ENCODE measurements at regions not wholly inside any gene's neighbourhood (a gene's known extent, or its start where the extent isn't known, plus 50 kb on each side); places are given as distances from the start of the nearest gene placed in this dataset.

GRCh38 chr7:7118822-7119221, 63.5 kb upstream of the C1GALT1 start:
- no peak overlapping the region for H3K14ac ChIP-seq (ENCODE audit: insufficient read length)
- no peaks in the 10 kb centered on the region for H3K79me2 ChIP-seq (ENCODE audit: control insufficient read depth in 1 of 2, insufficient read depth in 2 of 2, low read length in 2 of 2)
- no peak overlapping the region for H4K5ac ChIP-seq (ENCODE audit: insufficient read length, low read depth, low read length)
- POLR2A ChIA-PET (ENCODE audit: partially characterized antibody): interaction anchor here (0.9 kb wide), 1 partner anchor 19 kb away, joined by 3 read pairs; no protein-coding TSS in a partner anchor
- DNase-seq (ENCODE audit: low read depth in 1 of 2, low spot score in 2 of 2) (no peak), FAIRE-seq (no peak)
- no peak overlapping the region for H2BK12ac ChIP-seq (ENCODE audit: low read depth, low read length)
- H4K20me1 ChIP-seq (replicated peaks in 1 of 2; ENCODE audit: control insufficient read depth in 1 of 2, insufficient read depth in 2 of 2, low read length in 2 of 2): no peaks in the 10 kb centered on the region
- CTCF ChIA-PET (ENCODE audit: partially characterized antibody): interaction anchor here (0.7 to 1.0 kb wide), 2 partner anchors 11 to 14 kb away, joined by 3 to 4 read pairs; no protein-coding TSS in a partner anchor
- H3K36me3 ChIP-seq (ENCODE audit: control insufficient read depth in 2 of 4, insufficient read depth in 4 of 4, low read length in 3 of 4): no peaks in the 10 kb centered on the region
- H2BK20ac ChIP-seq (ENCODE audit: low read length): no peak overlapping the region
- no peak overlapping the region for H2AFZ ChIP-seq (ENCODE audit: low read length)
- H3K18ac ChIP-seq (ENCODE audit: extremely low read depth, low read length): no peak overlapping the region
- H3K4me2 ChIP-seq (ENCODE audit: insufficient read depth in 1 of 2, low read depth in 2 of 2, low read length in 2 of 2): no peak overlapping the region
- no peak overlapping the region for H3K4ac ChIP-seq (replicated peaks; ENCODE audit: insufficient read length, low read depth, low read length)
- no peaks in the 10 kb centered on the region for H3K23me2 ChIP-seq (ENCODE audit: low read depth, low read length)
- H3K4me1 ChIP-seq (replicated peaks in 1 of 4; ENCODE audit: control insufficient read depth in 3 of 4, insufficient read depth in 4 of 4, low read length in 3 of 4): no peaks in the 10 kb centered on the region
- no peak overlapping the region for H4K91ac ChIP-seq (replicated peaks; ENCODE audit: insufficient read length, low read length)
- H3K79me1 ChIP-seq (ENCODE audit: low read depth, low read length): no peaks in the 10 kb centered on the region
- H3K27ac ChIP-seq (ENCODE audit: low read depth, low read length): no peak overlapping the region
- no peak overlapping the region for H3K4me3 ChIP-seq (ENCODE audit: extremely low read depth in 1 of 4, insufficient read depth in 2 of 4, low read depth in 3 of 4, low read length in 4 of 4)
- no peak overlapping the region for H2BK15ac ChIP-seq (ENCODE audit: low read length)
- H3K23ac ChIP-seq (ENCODE audit: insufficient read length): no peak overlapping the region
- H2AK5ac ChIP-seq (ENCODE audit: low read depth, low read length): no peak overlapping the region
- H3K9me3 ChIP-seq (ENCODE audit: insufficient read depth in 2 of 2, low read depth in 1 of 2, low read length in 1 of 2): no peaks in the 10 kb centered on the region
- no peaks in the 10 kb centered on the region for H3K27me3 ChIP-seq (replicated peaks in 1 of 4; ENCODE audit: control insufficient read depth in 3 of 4, extremely low read depth in 1 of 4, insufficient read depth in 3 of 4, low read length in 3 of 4)
- no peak overlapping the region for H2BK120ac ChIP-seq (replicated peaks; ENCODE audit: low read depth, low read length)
- no peak overlapping the region for H3K56ac ChIP-seq (replicated peaks; ENCODE audit: insufficient read length, low read depth, low read length)
- no peak overlapping the region for H3K9ac ChIP-seq (replicated peaks in 1 of 4; ENCODE audit: extremely low read depth in 1 of 4, low read depth in 3 of 4, low read length in 3 of 4)
- no peak overlapping the region for H4K8ac ChIP-seq (ENCODE audit: extremely low read depth, insufficient read depth, low read length)
- no peak overlapping the region for H2BK5ac ChIP-seq (ENCODE audit: low read depth, low read length)
- WGBS, 2 experiments (ENCODE audit: extremely low coverage in 1 of 2, insufficient coverage in 1 of 2, insufficient read length in 1 of 2, insufficient replicate concordance in 2 of 2, low coverage in 1 of 2, low lambda C conversion rate in 2 of 2, missing lambda C conversion rate in 1 of 2): 84% methylated on average over 2 of the region's 2 CpGs; no CpG with 5 or more reads in 1 of the 2 experiments
- TF ChIP-seq CHD1 (IDR thresholded peaks at IDR 0.05; ENCODE audit: low read depth, low read length): no peak
- no peak for TF ChIP-seq RFX5 (IDR thresholded peaks at IDR 0.05; ENCODE audit: borderline replicate concordance, low read depth, low read length)
- TF ChIP-seq TAF1 (IDR thresholded peaks at IDR 0.05; ENCODE audit: low read depth, low read length): no peak
- no peak for TF ChIP-seq POLR2AphosphoS5 (IDR thresholded peaks at IDR 0.05; ENCODE audit: low read depth, low read length)
- no peak for TF ChIP-seq KDM1A (IDR thresholded peaks at IDR 0.05; ENCODE audit: borderline replicate concordance, low read length)
- TF ChIP-seq ATF3 (IDR thresholded peaks at IDR 0.05; ENCODE audit: insufficient read depth, low read depth, low read length): no peak
- no peak for TF ChIP-seq SAP30 (IDR thresholded peaks at IDR 0.05; ENCODE audit: insufficient read depth, insufficient replicate concordance, low read length)
- no peak for TF ChIP-seq RAD21 (IDR thresholded peaks at IDR 0.05 in 1 of 2, conservative IDR thresholded peaks at IDR 0.05 in 1 of 2; ENCODE audit: low read depth in 2 of 2, low read length in 2 of 2)
- no peak for TF ChIP-seq SUZ12 (IDR thresholded peaks at IDR 0.05; ENCODE audit: low read length)
- no peak for TF ChIP-seq CHD2 (IDR thresholded peaks at IDR 0.05; ENCODE audit: low read length)
- no peak for TF ChIP-seq TCF12 (IDR thresholded peaks at IDR 0.05; ENCODE audit: low read depth, low read length)
- TF ChIP-seq SIX5 (IDR thresholded peaks at IDR 0.05; ENCODE audit: low read depth, low read length): no peak
- no peak for TF ChIP-seq CBX5 (IDR thresholded peaks at IDR 0.05; ENCODE audit: low read depth, low read length)
- no peak for TF ChIP-seq EP300 (IDR thresholded peaks at IDR 0.05; ENCODE audit: borderline replicate concordance in 1 of 2, low read depth in 2 of 2, low read length in 2 of 2)
- TF ChIP-seq JUN (IDR thresholded peaks at IDR 0.05; ENCODE audit: low read depth, low read length): no peak
